ENCODE measurements at regions not wholly inside any gene's neighbourhood (a gene's known extent, or its start where the extent isn't known, plus 50 kb on each side); places are given as distances from the start of the nearest gene placed in this dataset.

DNA sequence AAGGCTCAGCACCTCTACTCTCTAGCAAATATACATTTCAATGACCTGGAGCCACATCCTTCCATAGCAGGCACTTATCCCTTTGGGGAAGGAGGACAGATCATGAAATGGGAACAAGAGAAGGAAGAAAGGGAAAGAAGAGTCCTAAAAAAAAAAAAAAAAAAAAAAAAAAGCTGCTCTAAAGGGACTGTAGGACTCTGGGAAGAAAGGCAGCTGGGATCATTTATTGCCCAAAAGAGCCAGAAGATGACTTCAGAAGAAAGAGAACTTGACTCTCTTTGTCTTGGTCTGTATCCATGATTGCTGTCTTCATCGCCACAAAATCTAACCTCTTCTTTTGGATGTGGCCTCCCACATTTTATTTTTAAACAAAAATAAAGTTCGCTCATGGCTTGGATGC is 203.6 kb upstream of the CELF2 start:
- DNase-seq, result no peak

DNA sequence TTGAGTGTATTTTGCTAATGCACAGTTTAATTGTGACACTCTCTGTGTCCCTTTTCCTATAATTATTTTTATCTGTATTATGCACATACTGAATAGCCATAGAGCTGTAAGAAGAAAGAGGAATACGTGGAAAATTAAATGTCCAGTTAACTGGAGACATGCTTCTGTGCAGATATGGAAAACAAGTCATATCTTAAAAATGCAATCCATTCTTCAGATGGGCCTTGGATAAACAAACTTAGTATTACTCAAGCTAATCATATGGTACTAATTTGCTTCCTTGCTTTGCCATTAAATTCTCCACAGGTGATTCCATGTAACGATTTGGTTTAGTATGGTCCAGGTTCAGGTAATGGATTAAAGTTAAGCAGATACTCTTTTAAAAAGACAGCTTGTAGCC is 201.2 kb upstream of the CELF2 start:
- DNase-seq, result no peak

GRCh38 chr10:10817609-10818008 is 200.1 kb upstream of the CELF2 start:
- DNase-seq, result no peak

- DNase-seq, result no peak
Measured at GRCh38 chr10:10818082-10818481, 199.6 kb upstream of the CELF2 start.

DNA sequence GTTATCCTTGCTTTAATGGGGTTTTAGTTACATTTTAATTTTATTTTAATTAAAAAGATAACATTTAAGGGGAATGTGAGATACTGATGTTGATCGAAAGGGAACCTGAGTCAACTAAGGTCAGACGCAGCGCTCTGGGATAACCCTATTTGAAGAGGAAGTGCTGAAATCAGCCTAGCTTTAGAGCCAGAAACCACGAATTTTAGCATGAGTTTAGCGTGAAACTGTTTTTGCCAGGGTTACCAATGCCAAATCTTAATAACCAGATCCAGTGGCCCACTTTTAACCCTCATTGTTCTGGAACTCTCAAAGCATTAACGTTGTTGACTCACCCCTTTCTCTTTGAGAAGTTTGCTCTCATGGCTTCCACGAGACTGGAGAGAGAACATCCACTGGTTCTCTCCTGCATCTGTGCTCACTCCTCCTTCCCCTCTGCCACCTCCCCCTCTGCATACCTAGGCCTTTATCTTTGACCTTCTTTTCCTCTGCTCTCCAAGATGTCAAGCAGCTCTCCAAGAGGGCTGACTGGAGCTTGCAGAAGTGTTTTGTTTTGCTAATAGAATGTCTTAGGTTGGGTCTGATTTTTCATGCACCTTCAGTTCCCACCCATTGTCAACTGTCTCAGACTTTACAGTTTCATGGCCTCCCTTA is 198.3 kb upstream of the CELF2 start:
- no peak for DNase-seq

- no peak for DNase-seq
Measured at GRCh38 chr10:10821926-10822325, 195.7 kb upstream of the CELF2 start.

GRCh38 chr10:10824591-10825148 is 193.0 kb upstream of the CELF2 start:
- DNase-seq, result no peak

GRCh38 chr10:10826125-10826524 is 191.5 kb upstream of the CELF2 start:
- DNase-seq, result no peak

DNA sequence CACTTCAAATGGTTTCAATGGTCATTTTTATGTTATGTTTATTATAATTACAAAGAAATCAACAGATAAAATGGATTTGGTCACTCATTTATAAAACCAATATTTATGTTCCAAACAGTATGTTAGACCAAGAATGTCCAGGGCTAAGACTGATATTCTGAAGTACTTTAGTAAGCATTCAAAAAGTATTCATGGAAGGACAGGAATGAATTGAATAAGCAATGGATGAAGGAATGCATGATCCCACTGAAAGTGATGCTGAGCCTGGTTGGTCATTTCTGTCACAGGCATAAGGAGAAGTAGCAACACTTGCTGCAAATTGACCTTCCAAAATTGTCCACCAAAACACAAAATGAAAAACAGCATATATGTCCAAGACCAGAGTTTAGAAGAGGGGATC is 189.0 kb upstream of the CELF2 start:
- DNase-seq, result no peak

- no peak for DNase-seq
Measured at GRCh38 chr10:10829576-10829975, 188.1 kb upstream of the CELF2 start.

DNA sequence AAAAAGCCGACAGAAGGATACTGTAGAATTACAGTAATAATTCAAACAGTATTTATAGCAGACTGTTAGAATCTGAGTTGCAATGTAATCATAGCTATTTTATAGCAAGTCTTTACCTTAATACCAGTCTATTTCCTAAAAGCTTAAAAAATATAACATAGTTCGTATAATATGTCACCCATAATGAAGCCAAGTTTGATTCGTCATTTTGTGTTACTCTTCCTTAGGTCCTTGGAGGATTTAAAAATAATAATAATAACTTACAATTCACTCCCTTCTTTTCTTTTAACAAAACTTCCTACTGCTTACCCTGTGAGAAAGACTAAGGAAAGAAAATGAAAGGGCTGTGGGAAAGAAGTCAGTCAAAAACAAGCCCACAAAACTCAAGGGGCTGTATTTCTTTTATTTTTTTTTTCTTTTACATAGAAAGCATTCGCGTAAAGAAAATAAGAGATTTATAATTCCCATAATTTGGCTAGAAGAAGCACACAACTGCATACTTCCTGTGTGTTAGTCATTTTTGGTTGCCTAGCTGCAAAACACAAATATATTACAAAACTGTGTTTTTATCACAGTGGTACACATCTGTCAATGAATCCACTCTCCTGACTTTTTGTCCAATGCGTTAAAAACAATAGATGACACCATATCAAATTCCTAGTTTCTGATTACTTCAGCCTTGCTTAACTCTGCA is 187.2 kb upstream of the CELF2 start:
- DNase-seq, result no peak

GRCh38 chr10:10831085-10831484 is 186.6 kb upstream of the CELF2 start:
- DNase-seq, result no peak

- DNase-seq, result no peak
Measured at GRCh38 chr10:10833955-10834354, 183.7 kb upstream of the CELF2 start.

- DNase-seq, result no peak
Measured at GRCh38 chr10:10844251-10844650, 173.4 kb upstream of the CELF2 start.

GRCh38 chr10:10845185-10845584 is 172.5 kb upstream of the CELF2 start:
- no peak for DNase-seq

DNA sequence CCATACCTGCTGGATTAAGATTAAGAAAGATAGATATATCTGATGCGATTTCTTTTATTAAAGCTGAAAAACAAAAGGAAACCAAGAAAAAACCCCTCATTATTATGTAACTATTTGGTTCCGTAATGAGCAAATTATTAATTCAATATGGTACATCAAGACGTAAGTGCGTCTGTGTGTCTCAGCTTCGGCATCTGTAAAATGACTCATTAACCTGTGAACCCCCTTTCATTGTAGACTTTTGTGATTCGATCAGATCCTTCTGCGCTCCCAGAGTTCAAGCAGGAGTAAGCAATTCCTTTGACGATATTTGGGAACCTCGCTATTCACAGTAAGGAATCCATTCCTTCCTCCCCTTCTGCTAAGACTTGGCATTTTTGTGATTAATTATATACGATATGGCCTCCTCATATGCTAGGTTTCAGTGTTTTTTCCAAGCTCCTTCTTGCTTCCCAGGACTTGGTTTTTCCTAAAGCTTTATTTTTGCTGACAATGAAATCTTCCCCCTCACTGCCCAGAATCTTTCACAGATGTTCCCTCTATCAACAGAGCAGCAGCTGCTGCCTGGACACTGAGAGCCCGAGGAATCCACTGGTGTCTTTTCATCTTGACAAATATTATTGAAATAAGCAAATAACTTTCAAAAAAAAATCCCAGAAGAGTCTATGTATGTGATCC is 171.7 kb upstream of the CELF2 start:
- DNase-seq, result no peak

DNA sequence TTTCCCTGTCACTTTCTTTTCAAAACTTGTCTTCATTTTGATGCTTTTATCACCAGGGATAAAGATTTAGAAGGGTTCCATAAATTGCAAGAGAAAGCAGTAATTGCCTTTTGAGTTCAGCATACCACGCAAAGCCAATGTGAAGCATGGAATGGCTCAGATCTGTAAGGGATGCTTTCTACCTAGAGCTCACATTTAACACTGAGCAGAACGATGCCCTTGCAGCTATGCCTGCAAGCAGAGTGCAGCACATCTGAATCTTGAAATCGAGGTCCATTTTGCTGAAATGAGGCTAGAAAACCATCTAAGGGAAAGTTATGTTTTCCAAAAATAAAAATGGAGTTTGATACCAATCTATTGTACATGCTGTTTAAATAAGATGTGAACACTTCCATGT is 171.2 kb upstream of the CELF2 start:
- DNase-seq, result no peak

GRCh38 chr10:10847387-10847786 is 170.3 kb upstream of the CELF2 start:
- DNase-seq, result no peak

DNA sequence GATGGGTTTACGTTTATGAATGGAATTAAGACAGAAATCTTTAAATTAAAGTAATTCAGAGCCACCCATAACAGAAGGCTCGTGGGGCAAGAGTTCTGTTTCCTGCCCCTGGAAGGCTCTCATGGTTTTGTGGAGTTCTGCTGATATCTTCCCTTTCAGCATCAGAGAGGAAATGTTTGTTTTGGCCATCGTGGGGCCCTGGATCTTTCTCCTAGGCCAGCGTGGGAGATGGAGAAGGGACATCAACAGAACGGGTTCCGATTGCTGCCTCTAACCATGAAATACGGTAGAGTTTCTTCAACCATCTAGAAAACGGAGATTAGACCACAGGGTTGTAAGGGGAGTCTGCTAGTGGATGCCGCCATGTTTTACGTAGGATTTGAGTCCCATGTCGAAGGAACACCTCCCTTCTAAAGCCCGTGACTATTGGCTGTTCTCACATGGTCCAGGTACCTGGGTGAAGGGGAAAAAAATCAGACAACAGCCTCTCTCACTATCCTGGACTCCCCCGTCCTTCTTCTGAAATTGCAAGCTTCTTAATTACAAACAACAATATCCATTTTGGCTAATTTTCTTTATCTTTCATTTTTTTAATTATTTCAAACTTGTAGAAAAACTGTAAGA is 169.1 kb upstream of the CELF2 start:
- no peak for DNase-seq

DNA sequence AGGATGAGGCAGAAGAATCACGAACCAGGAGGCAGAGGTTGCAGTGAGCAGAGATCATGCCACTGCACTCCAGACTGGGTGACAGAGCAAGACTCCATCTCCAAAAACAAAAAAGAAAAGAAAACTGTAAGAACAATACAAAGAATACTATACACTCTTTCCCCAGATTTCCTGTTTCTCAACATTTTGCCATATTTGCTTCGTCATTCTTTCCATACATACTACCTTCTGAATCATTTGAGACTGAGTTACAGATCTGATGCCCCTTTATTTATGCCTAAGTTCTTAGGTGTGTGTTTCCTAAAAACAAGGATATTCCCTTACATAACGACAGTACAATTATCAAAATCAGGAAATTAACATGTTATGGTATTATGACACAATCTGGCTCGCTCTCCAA is 168.4 kb upstream of the CELF2 start:
- DNase-seq, result no peak

GRCh38 chr10:10850214-10850613 is 167.5 kb upstream of the CELF2 start:
- DNase-seq, result no peak

GRCh38 chr10:10852464-10852863 is 165.2 kb upstream of the CELF2 start:
- no peak for DNase-seq

DNA sequence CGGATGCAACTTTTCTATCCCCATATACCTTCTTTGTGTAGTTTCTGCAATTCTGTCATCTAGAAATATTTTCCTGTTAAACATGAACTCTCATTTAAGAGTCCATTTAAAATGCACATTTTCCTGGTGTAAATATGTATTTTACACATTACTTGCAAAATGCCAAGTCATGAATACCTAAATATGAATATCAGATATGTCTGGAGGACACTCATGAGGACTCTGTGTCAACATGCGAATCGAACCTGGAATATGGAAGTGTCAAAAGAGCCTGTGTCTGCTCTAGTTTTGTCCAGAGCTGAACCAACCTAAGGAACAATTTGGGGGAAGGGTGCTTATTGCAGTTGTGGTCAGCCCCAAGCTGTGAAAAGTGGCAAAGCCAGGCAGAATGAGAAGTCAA is 163.7 kb upstream of the CELF2 start:
- no peak for DNase-seq

DNA sequence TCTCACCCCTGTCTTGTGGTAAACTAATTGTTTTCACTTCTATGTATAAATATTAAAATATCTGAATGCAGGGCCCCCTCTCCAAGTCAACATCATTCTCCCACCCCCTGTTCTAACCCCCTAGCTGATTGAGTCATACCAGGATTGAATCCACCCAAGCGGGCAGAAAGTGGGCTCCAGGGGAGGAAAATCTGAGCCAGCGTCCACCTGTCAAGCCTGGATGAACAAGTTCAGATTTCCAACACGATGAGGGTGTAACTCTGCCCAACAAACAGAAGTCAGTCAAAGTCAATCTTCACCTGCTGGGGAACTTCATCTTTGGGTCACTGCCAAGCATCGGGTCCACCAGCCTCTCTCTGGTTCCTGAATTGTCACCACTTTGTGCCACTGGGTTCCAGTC is 162.9 kb upstream of the CELF2 start:
- no peak for DNase-seq

All from T-helper 2 cell (primary cell).